HFFc6 (cell line): ENCODE measurements at regions not wholly inside any gene's neighbourhood (a gene's known extent, or its start where the extent isn't known, plus 50 kb on each side); places are given as distances from the start of the nearest gene placed in this dataset.

ENCODE experiments used
- DNase-seq: peaks from one replicate; pipeline ENCODE4 v3.0.0-alpha.2; 2018
- H3K27ac Mint-ChIP-seq: 2 replicates; pipeline ENCODE4 v1.8.0; 2020; ENCODE audit warnings: mild to moderate bottlenecking, mixed read lengths
- H3K27me3 Mint-ChIP-seq: 2 replicates; pipeline ENCODE4 v1.8.0; 2021; ENCODE audit warnings: mild to moderate bottlenecking, moderate library complexity, mixed read lengths; ENCODE audit not compliant: insufficient read depth
- H3K36me3 Mint-ChIP-seq: 2 replicates; pipeline ENCODE4 v1.8.0; 2021; ENCODE audit warnings: low read depth, mixed read lengths
- H3K4me1 Mint-ChIP-seq: 2 replicates; pipeline ENCODE4 v1.8.0; 2020; ENCODE audit warnings: low read depth, mixed read lengths
- H3K4me3 Mint-ChIP-seq: 2 replicates; pipeline ENCODE4 v1.8.0; 2020; ENCODE audit warnings: mild to moderate bottlenecking, moderate library complexity, mixed read lengths
- H3K9me3 Mint-ChIP-seq: 2 replicates; pipeline ENCODE4 v1.8.0; 2020; ENCODE audit warnings: mild to moderate bottlenecking, mixed read lengths
- TF ChIP-seq, protein P1 (sequence below): fragments of 200-600 bp; sonication (generic); IDR thresholded peaks from 2 replicates; pipeline ENCODE4 v1.5.0; 2021; ENCODE audit warnings: antibody characterized with exemption, mild to moderate bottlenecking

DNA sequence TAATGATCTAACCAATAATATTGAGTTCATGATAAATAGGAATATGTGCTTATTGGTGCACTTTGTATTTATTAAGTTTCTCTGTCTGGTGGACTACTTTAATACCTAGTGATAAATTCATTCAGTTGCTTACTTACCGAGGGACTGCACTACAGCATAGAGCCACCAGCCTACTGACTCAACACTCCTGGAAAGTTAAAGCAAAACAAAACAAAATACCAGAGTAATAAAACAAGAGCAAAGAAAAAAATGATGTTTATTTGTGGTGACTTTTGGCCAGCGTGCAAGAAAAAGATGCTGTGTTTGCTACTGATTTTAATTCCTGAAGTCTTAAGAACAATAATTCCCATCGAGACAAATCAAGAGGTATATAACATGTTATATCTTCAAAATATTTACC is 586.3 kb downstream of the PLA2G4A start:
- peaks cover 23% of the 10 kb centered on the region for H3K9me3 Mint-ChIP-seq
- no peak for DNase-seq
- H3K4me3 Mint-ChIP-seq: no peak overlapping the region
- H3K27ac Mint-ChIP-seq: no peak overlapping the region
- H3K36me3 Mint-ChIP-seq: no peaks in the 10 kb centered on the region
- TF ChIP-seq, protein P1, sequence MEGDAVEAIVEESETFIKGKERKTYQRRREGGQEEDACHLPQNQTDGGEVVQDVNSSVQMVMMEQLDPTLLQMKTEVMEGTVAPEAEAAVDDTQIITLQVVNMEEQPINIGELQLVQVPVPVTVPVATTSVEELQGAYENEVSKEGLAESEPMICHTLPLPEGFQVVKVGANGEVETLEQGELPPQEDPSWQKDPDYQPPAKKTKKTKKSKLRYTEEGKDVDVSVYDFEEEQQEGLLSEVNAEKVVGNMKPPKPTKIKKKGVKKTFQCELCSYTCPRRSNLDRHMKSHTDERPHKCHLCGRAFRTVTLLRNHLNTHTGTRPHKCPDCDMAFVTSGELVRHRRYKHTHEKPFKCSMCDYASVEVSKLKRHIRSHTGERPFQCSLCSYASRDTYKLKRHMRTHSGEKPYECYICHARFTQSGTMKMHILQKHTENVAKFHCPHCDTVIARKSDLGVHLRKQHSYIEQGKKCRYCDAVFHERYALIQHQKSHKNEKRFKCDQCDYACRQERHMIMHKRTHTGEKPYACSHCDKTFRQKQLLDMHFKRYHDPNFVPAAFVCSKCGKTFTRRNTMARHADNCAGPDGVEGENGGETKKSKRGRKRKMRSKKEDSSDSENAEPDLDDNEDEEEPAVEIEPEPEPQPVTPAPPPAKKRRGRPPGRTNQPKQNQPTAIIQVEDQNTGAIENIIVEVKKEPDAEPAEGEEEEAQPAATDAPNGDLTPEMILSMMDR: no peak
- no peaks in the 10 kb centered on the region for H3K4me1 Mint-ChIP-seq
- no peaks in the 10 kb centered on the region; the same call in 1 of the 2 replicates for H3K27me3 Mint-ChIP-seq

DNA sequence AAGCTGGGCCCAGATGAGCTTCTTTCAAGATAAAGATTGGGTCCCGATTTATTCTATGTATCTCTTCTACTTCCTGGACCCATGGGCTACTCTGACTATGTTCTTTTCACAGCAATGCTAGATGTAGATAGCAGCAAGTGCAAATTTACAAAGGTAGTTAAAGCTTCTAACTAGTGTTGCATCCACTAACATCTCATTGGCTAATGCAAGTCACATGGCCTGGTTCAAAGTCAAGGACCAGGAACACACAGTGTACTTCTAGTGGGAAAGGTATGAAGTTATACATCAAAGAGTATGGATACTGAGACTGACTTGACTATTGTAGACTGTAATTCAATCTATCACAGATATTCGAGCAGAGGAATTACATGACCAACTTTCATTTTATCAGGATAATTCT is 588.8 kb downstream of the PLA2G4A start:
- Mint-ChIP-seq H3K4me1 (no peaks in the 10 kb centered on the region), H3K4me3 (no peak overlapping the region), H3K27me3 (no peaks in the 10 kb centered on the region), H3K36me3 (no peaks in the 10 kb centered on the region), H3K27ac (no peak overlapping the region), H3K9me3 (peaks cover 28% of the 10 kb centered on the region)
- no peak for DNase-seq
- TF ChIP-seq, protein P1: no peak

DNA sequence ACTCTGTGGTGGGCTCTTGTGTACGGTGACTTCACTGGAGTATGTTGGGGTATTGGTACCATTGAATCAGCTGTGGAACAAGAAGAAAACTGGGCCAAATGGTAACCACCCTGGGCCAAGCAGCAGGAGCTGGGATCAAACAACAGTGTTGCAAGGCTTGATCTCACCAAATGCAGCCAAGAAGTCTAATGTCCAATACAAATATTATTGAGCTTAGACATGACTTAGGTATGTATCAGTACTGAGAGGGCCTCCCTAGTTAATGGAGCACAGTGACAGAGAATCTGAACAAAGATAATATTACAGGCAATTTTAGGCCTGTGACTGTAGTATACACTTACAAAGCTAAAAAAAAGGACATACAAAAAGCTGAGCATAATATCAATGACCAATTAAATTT is 604.8 kb downstream of the PLA2G4A start:
- DNase-seq: no peak
- H3K4me3 Mint-ChIP-seq: no peak overlapping the region
- H3K27me3 Mint-ChIP-seq: no peaks in the 10 kb centered on the region
- H3K27ac Mint-ChIP-seq: no peak overlapping the region
- TF ChIP-seq, protein P1: no peak
- H3K4me1 Mint-ChIP-seq: no peaks in the 10 kb centered on the region
- H3K36me3 Mint-ChIP-seq: peaks cover 3% of the 10 kb centered on the region; the same call in 1 of the 2 replicates
- peaks cover 36% of the 10 kb centered on the region for H3K9me3 Mint-ChIP-seq

DNA sequence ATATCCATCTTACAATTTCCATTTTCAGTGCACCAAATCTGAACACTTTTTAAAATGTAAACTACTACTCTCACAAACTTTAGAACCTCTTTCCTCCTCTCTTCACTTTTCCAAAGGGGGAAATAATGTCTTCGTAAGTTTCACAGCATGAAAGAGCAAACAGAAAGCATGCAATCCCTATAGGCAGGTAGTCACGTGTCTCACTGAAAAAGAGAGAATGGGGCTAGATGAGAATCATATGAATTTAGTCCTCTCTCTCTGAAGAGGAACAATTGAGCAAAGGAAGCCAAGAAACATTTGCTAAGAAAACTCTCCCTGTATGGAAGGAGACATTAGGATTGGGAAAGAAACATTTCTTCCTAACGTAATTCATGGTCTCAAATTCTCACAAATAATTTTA is 613.9 kb downstream of the PLA2G4A start:
- H3K27ac Mint-ChIP-seq: no peak overlapping the region

DNA sequence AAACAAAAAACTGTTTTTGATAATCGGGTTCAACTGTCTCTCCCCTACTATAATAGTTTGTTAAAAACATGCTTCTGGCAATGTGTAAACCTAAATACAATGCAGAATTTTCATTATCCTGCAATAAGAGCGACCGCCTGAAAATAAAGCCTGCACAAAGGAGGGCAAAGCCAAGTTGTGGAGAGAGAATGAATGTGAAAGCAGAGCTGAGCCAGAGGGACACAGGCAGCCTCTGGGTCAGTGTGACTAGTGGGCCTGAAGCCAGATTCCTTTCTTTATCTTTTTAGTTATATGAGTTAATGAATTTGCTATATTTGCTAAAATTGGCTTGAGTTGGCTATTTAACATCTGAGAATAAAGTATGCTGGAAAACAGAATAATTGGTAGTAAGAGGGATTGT is 615.2 kb downstream of the PLA2G4A start:
- H3K27ac Mint-ChIP-seq: no peak overlapping the region
- no peak for DNase-seq
- H3K36me3 Mint-ChIP-seq: no peaks in the 10 kb centered on the region
- H3K9me3 Mint-ChIP-seq: peaks cover 37% of the 10 kb centered on the region
- H3K4me3 Mint-ChIP-seq: no peak overlapping the region
- TF ChIP-seq, protein P1: no peak
- no peaks in the 10 kb centered on the region for H3K27me3 Mint-ChIP-seq
- H3K4me1 Mint-ChIP-seq: no peaks in the 10 kb centered on the region

More for the DNA sequence above, 613.9 kb downstream of the PLA2G4A start:
- H3K36me3 Mint-ChIP-seq: no peaks in the 10 kb centered on the region
- H3K9me3 Mint-ChIP-seq: peaks cover 43% of the 10 kb centered on the region
- no peak overlapping the region for H3K4me3 Mint-ChIP-seq
- no peak for DNase-seq
- no peaks in the 10 kb centered on the region for H3K4me1 Mint-ChIP-seq
- H3K27me3 Mint-ChIP-seq: no peaks in the 10 kb centered on the region
- TF ChIP-seq, protein P1: no peak

DNA sequence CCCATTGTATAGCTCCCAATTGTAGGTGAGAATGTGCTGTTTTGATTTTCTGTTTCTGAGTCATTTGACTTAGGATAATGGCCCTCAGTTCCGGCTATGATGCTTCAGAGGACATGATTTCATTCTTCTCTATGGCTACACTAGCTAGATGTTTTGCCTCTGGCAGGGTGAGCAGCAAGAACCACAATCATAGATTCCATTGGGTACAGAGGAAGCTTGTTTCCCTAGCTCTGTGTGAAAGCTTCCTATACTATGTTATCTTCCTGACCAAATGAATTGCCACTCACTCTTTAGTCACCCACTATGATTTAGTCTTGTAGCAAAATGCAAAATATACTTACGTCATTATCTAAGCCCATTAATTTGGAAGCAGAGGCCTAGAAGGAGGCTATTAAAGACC is 616.3 kb downstream of the PLA2G4A start:
- Mint-ChIP-seq H3K9me3 (peaks cover 37% of the 10 kb centered on the region), H3K27me3 (no peaks in the 10 kb centered on the region), H3K4me1 (no peaks in the 10 kb centered on the region), H3K27ac (no peak overlapping the region), H3K36me3 (no peaks in the 10 kb centered on the region), H3K4me3 (no peak overlapping the region)
- no peak for DNase-seq
- TF ChIP-seq, protein P1: no peak
